ENCODE measurements at regions not wholly inside any gene's neighbourhood (a gene's known extent, or its start where the extent isn't known, plus 50 kb on each side); places are given as distances from the start of the nearest gene placed in this dataset.

DNA sequence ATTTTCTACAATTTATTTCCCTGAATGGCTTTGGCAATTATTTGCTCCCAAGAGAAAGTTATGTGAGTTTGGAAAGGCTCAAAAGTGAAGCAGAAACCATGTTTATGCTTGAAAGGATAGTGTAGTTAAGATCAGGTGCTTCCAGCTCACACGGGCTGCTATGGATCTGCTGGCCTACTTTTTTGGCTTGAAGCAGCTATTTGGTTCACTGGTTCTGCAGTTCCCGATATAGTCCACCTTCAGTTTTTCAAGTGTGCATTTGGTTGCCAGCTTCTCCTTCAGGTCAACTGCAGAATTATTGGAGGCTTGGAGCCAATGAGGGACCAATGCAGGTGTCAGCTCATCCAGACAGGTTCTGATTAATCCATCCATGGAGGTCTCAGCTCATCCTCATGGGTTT lies 484.3 kb upstream of the SEMA3A start:
- Histone ChIP-seq H3K4me1 (ENCODE audit: control insufficient read depth in 1 of 2, insufficient read depth in 2 of 2, low read depth in 1 of 2, low read length in 1 of 2) (peaks cover 0 to 5% of the 10 kb centered on the region in 2 experiments; a peak in 2 of 4 replicates), H3K27ac (ENCODE audit: low read depth in 2 of 2, low read length in 1 of 2) (no peak overlapping the region), H2AFZ (ENCODE audit: low read depth) (no peak overlapping the region), H3K9me2 (no peaks in the 10 kb centered on the region), H3K27me3 (ENCODE audit: insufficient read depth) (no peaks in the 10 kb centered on the region), H4K20me1 (ENCODE audit: insufficient read depth) (no peaks in the 10 kb centered on the region), H3K79me2 (ENCODE audit: insufficient read depth) (no peaks in the 10 kb centered on the region), H3K9ac (no peak overlapping the region), H3K9me3 (no peaks in the 10 kb centered on the region), H3K36me3 (replicated peaks in 1 of 2; ENCODE audit: control insufficient read depth in 1 of 2, insufficient read depth in 2 of 2, low read length in 1 of 2) (no peaks in the 10 kb centered on the region), H3K4me2 (no peak overlapping the region), H3K4me3 (ENCODE audit: low read depth in 2 of 2, low read length in 1 of 2) (no peak overlapping the region), H3F3A (replicated peaks; ENCODE audit: insufficient read depth) (no peaks in the 10 kb centered on the region)
- 100% methylated on average over 2 of the region's 2 CpGs for WGBS (ENCODE audit: low lambda C conversion rate)
- DNase-seq = no peak
- ChIA-PET CTCF (interaction anchor here (0.8 to 1.6 kb wide), 4 partner anchors 9 to 743 kb away, joined by 3 to 4 read pairs (median 3); no protein-coding TSS in a partner anchor), POLR2A (no interaction called here)
- TF ChIP-seq FOXM1 (IDR thresholded peaks at IDR 0.05; ENCODE audit: low read depth) (no peak), POLR2AphosphoS5 (IDR thresholded peaks at IDR 0.05; ENCODE audit: low read depth, low read length) (no peak), SMC3 (IDR thresholded peaks at IDR 0.05; ENCODE audit: low read depth, low read length) (no peak), RAD21 (IDR thresholded peaks at IDR 0.05; ENCODE audit: low read length) (no peak), MEF2A (IDR thresholded peaks at IDR 0.05; ENCODE audit: borderline replicate concordance, low read depth) (no peak)
- TF ChIP-seq, protein P1, sequence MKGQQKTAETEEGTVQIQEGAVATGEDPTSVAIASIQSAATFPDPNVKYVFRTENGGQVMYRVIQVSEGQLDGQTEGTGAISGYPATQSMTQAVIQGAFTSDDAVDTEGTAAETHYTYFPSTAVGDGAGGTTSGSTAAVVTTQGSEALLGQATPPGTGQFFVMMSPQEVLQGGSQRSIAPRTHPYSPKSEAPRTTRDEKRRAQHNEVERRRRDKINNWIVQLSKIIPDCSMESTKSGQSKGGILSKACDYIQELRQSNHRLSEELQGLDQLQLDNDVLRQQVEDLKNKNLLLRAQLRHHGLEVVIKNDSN (IDR thresholded peaks at IDR 0.05; ENCODE audit: borderline replicate concordance, low read depth) = no peak
- TF ChIP-seq, protein P2, sequence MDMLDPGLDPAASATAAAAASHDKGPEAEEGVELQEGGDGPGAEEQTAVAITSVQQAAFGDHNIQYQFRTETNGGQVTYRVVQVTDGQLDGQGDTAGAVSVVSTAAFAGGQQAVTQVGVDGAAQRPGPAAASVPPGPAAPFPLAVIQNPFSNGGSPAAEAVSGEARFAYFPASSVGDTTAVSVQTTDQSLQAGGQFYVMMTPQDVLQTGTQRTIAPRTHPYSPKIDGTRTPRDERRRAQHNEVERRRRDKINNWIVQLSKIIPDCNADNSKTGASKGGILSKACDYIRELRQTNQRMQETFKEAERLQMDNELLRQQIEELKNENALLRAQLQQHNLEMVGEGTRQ (IDR thresholded peaks at IDR 0.05; ENCODE audit: borderline replicate concordance, low read depth, low read length) = no peak

DNA sequence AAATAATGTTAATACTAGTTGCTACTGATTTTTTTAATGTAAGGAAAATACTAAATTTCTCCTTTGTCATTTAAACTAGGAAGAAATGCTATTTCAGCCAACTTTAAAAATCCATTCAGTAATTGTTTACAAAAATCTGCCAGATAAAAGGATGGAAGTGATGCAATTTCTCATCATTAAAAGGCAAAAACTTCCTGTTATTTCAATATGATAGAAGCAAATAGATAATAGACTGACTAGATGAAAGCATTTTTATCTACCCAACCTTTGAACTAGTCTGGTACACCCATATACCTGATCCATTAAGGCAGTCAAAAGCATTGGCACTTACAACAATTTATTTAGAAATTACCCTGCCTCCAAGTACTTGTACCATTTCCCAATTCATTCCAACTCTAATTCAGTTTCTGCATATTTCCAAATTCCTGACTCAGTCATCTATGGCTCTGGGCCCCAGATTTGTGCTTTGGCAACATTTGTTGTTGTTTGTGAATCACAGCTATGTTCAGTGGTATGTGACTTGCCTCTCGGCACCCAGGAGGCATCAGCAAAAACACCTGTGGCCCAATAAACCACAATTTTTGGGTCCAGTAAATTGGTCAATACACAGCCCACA lies 482.6 kb upstream of the SEMA3A start:
- H3K36me3 ChIP-seq (replicated peaks in 1 of 2; ENCODE audit: control insufficient read depth in 1 of 2, insufficient read depth in 2 of 2, low read length in 1 of 2) = no peaks in the 10 kb centered on the region
- no peak overlapping the region for H3K9ac ChIP-seq
- H2AFZ ChIP-seq (ENCODE audit: low read depth) = no peak overlapping the region
- no peaks in the 10 kb centered on the region for H3K9me3 ChIP-seq
- no peak for DNase-seq
- POLR2A ChIA-PET = no interaction called here
- no peak overlapping the region for H3K4me3 ChIP-seq (ENCODE audit: low read depth in 2 of 2, low read length in 1 of 2)
- H4K20me1 ChIP-seq (ENCODE audit: insufficient read depth) = no peaks in the 10 kb centered on the region
- H3K9me2 ChIP-seq = no peaks in the 10 kb centered on the region
- 85% methylated on average over 1 of the region's 1 CpG for WGBS (ENCODE audit: low lambda C conversion rate)
- TF ChIP-seq, protein P1 (IDR thresholded peaks at IDR 0.05; ENCODE audit: borderline replicate concordance, low read depth) = no peak
- no peak for TF ChIP-seq FOSL2 (IDR thresholded peaks at IDR 0.05; ENCODE audit: borderline replicate concordance, low read depth)
- no peak for TF ChIP-seq FOXM1 (IDR thresholded peaks at IDR 0.05; ENCODE audit: low read depth)
- TF ChIP-seq EZH2phosphoT487 (IDR thresholded peaks at IDR 0.05; ENCODE audit: borderline replicate concordance, low read depth) = no peak
- TF ChIP-seq RCOR1 (IDR thresholded peaks at IDR 0.05; ENCODE audit: low read length) = no peak
- TF ChIP-seq MXI1 (IDR thresholded peaks at IDR 0.05; ENCODE audit: low read depth, low read length) = no peak
- no peak for TF ChIP-seq TAF1 (IDR thresholded peaks at IDR 0.05; ENCODE audit: borderline replicate concordance, low read depth, low read length)
- TF ChIP-seq JUND (IDR thresholded peaks at IDR 0.05) = no peak
- no peak for TF ChIP-seq NFIC (IDR thresholded peaks at IDR 0.05; ENCODE audit: borderline replicate concordance)
- TF ChIP-seq, protein P3, sequence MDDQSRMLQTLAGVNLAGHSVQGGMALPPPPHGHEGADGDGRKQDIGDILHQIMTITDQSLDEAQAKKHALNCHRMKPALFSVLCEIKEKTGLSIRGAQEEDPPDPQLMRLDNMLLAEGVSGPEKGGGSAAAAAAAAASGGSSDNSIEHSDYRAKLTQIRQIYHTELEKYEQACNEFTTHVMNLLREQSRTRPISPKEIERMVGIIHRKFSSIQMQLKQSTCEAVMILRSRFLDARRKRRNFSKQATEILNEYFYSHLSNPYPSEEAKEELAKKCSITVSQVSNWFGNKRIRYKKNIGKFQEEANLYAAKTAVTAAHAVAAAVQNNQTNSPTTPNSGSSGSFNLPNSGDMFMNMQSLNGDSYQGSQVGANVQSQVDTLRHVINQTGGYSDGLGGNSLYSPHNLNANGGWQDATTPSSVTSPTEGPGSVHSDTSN (IDR thresholded peaks at IDR 0.05) = no peak
- TF ChIP-seq GABPA (IDR thresholded peaks at IDR 0.05; ENCODE audit: low read depth) = no peak
- TF ChIP-seq, protein P4, sequence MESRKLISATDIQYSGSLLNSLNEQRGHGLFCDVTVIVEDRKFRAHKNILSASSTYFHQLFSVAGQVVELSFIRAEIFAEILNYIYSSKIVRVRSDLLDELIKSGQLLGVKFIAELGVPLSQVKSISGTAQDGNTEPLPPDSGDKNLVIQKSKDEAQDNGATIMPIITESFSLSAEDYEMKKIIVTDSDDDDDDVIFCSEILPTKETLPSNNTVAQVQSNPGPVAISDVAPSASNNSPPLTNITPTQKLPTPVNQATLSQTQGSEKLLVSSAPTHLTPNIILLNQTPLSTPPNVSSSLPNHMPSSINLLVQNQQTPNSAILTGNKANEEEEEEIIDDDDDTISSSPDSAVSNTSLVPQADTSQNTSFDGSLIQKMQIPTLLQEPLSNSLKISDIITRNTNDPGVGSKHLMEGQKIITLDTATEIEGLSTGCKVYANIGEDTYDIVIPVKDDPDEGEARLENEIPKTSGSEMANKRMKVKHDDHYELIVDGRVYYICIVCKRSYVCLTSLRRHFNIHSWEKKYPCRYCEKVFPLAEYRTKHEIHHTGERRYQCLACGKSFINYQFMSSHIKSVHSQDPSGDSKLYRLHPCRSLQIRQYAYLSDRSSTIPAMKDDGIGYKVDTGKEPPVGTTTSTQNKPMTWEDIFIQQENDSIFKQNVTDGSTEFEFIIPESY (IDR thresholded peaks at IDR 0.05; ENCODE audit: borderline replicate concordance, low read depth) = no peak
- TF ChIP-seq EP300 (IDR thresholded peaks at IDR 0.05; ENCODE audit: borderline replicate concordance in 1 of 2, low read depth in 1 of 2, low read length in 1 of 2) = no peak
- no peak for TF ChIP-seq FOXJ3 (CRISPR knock-in tag; IDR thresholded peaks at IDR 0.05)
- TF ChIP-seq, protein P5, sequence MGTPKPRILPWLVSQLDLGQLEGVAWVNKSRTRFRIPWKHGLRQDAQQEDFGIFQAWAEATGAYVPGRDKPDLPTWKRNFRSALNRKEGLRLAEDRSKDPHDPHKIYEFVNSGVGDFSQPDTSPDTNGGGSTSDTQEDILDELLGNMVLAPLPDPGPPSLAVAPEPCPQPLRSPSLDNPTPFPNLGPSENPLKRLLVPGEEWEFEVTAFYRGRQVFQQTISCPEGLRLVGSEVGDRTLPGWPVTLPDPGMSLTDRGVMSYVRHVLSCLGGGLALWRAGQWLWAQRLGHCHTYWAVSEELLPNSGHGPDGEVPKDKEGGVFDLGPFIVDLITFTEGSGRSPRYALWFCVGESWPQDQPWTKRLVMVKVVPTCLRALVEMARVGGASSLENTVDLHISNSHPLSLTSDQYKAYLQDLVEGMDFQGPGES (IDR thresholded peaks at IDR 0.05; ENCODE audit: low read depth, low read length) = no peak
- no peak for TF ChIP-seq GATA2 (CRISPR knock-in tag; IDR thresholded peaks at IDR 0.05)
- peaks cover 0 to 5% of the 10 kb centered on the region in 2 experiments; a peak in 2 of 4 replicates for H3K4me1 ChIP-seq (ENCODE audit: control insufficient read depth in 1 of 2, insufficient read depth in 2 of 2, low read depth in 1 of 2, low read length in 1 of 2)
- no peak overlapping the region for H3K27ac ChIP-seq (ENCODE audit: low read depth in 2 of 2, low read length in 1 of 2)
- H3K79me2 ChIP-seq (ENCODE audit: insufficient read depth) = no peaks in the 10 kb centered on the region
- CTCF ChIA-PET = interaction anchor here (0.6 to 1.6 kb wide), 4 partner anchors 8 to 345 kb away, joined by 3 to 5 read pairs (median 3); no protein-coding TSS in a partner anchor
- no peak overlapping the region for H3K4me2 ChIP-seq
- no peaks in the 10 kb centered on the region for H3K27me3 ChIP-seq (ENCODE audit: insufficient read depth)
- H3F3A ChIP-seq (replicated peaks; ENCODE audit: insufficient read depth) = no peaks in the 10 kb centered on the region
